Dedifferentiated amniotic fluid mesenchymal stem cell (primary cell): ENCODE measurements at regions not wholly inside any gene's neighbourhood (a gene's known extent, or its start where the extent isn't known, plus 50 kb on each side); places are given as distances from the start of the nearest gene placed in this dataset.
"Not testable (repeated sequence)": the region's sequence is repeated elsewhere in the genome, so short reads cannot be mapped to it uniquely, and the experiment has no call there.

Experiments
- DNase-seq: peaks from one replicate; pipeline ENCODE4 v3.0.0-alpha.2; 2016; ENCODE audit errors: extremely low spot score

DNA sequence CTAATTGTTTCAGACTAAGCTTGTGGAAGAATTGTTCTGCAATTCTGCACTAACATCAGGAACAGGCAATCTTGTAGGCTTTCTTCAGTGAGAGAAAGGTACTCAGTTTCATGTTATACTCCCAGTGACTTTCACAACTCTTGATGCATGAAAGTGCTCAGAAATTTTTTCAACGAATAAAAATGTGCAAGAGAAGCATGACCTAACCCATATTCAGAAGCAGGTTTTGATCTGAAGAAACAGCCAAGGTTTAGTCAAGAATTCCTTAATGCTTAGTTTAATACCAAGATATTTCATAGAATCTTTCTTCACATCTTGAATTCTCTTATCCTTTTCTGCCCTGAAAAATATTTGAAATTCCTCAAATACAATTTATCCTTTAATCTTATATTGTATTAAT, 197.2 kb upstream of the CSNK1A1L start:
- no peak for DNase-seq

DNA sequence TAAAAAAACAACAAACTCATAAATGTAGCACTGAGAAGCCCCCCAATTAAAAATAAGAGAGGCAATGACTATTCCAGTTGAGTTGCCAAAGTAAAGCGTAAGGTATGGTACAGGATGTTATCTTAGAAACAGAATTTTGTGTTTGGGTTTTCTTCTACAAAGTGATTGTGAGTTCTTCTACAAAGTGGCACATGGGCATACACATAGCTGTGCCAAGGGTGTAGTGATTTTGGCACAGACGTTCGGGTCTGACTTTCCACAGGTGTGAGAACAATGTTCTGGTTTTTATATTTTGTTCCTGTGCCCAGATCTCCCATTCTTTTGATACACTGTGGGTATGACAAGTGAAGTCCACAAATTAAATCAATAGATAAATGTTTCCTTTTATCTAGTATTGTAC, 190.1 kb upstream of the CSNK1A1L start:
- DNase-seq = no peak

DNA sequence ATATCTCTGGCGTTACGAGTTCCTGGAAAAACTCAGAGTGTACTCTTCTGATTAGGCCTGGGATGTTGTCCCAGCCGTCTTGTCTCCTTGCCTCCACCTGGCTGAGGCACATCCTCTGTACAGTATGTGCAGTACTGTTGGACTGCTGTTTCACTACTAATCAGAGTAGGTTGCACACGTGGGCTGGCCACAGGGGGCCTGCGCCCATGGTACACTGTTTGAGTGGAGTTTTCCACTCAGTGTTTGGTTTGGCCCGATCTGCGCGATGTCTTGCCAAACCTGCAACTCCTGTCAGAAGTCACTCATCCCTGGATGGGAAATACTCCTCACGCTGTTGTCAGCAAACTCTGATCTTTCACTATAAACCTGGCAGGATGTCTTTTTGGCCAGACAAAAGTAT, 189.6 kb upstream of the CSNK1A1L start:
- DNase-seq = no peak

DNA sequence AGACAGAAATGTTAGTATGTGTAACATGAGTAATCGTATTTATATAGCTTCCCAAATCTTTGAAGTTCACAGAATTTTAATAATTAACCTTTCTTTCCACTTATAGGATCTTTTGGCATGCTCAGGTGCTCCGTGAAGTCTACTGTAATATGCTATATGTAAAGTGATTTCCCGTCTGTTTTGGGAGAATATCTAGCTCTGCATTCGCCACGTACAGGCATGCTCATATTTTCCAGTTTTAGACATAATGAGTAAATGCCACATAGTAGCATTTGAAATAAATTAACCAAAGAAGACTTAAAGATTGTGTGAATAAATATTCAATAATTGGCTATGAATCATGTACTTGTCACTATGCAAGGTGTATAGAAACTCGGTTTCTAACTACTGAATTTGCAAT, 189.0 kb upstream of the CSNK1A1L start:
- no peak for DNase-seq

DNA sequence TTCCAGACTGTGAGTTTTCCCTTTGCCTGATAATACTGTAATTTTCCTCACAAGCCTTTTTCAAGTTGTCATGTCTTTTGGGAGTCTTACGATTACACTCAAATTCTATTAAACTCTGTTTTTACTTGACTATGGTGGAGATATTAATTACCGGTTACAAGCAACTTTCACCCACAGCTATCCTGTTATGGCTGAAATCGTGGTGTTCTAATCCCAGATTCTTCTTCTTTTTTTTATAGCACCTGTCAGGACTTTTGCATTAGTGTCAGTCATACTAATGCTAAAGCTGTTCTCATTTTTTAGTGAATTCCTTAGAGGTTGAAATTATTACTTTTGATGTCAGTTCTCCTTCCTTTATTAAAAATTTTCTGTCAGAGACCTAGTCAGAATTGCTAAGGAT, 187.8 kb upstream of the CSNK1A1L start:
- no peak for DNase-seq

DNA sequence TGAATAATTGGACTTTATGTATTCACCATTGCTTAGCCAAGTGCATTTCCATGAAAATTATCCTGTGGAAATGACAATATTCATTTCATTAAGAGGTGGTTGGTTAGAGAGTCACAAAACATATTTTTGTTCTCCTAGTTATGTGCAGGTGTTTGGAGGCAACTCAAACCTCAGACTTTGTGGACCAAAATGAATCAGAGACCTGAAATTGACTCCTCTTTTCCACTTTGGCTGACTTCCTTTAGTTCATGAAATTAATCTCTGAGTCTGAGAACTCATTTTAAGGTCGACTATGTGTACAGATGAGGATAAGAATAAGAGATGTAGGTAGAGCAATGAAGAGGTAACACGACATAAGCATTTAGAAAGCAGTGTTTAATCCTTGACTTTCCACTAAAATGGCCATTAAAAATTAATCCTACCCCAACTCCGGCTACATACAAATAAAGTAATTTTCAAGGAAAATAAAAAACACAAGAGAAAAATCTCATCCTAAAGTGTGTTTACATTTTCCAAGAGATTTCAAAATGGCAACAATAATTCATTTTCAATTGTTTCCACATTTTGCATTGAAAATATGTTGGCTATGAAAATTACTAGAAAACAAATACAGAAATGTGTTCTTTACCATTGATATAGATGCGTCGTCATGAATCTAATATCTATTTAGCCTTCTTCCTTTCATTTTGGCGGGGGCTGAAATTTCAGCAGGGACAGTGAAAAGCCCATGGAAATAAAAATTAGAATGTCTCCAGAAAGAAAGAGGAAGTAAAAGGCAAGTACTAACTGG, 185.4 kb upstream of the CSNK1A1L start:
- no peak for DNase-seq

DNA sequence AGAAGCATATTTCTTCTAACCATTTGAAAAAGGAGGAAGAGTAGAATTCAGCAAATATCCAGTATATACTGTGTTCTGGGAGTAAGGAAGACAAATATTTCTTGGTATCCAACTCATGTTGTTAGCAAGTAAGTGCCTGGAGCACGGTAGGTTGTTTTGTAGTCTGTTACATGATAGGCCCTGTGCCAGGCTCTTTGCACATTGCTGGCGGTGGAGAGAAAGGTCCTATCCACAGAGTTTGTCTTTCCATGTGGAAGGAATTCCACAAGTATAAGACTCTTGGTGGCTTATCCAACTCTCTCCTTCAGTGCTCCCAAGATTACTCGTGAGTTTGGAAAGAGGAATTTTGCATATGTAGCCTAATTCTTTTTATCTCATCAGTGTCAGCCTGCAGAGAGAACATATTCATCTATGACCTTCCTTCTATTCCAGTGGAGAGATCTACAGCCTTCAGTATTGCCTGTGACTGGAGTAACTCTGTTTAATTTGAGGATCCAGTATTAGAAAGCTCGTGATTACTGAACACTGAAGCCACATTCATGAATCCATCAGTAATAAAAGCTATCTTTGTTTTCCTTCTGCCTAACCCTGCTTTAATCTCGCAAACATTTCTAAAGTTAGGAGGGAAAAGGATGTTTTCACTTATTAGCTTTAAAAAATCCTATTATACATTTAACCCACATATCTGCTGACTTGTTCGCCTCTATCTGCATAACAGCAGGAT, 183.9 kb upstream of the CSNK1A1L start:
- no peak for DNase-seq

DNA sequence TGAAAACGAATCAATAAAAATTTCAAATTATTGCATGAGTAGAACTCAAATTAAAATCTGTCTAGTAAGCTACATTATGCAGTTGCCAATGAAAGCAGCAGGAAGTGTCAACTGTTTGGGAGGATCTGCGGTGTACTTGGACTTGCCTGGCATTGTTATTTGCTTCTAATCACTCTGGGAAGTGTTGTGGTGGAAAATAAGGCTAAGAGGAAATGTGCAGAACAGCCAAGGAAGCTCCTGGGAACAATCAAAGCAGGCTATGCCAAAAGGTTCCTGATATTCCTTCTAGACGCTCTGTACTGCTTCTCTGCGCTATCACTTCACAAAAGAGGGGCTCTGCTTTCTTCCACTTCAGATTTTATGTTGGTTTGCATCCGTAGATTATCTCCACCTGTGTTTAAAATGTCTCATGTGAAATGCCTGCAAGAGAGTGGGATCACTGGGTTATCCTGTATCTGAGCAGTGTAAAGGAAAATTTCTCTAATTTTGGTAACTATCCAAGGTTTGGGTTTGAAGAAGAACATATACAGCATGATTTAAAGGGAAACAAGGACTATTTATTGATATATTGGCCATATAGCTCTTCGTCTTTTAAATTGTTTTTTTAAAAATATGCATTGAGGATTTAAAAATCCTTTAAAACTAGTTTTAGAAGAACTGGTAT, 182.7 kb upstream of the CSNK1A1L start:
- no peak for DNase-seq

DNA sequence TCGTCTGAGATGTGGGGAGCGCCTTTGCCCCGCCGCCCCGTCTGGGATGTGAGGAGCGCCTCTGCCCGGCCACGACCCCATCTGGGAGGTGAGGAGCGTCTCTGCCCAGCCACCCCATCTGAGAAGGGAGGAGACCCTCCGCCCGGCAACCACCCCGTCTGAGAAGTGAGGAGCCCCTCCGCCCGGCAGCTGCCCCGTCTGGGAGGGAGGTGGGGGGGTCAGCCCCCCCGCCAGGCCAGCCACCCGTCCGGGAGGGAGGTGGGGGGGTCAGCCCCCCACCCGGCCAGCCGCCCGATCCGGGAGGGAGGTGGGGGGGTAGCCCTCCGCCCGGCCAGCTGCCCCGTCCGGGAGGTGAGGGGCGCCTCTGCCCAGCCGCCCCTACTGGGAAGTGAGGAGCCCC, 174.8 kb upstream of the CSNK1A1L start:
- not testable (repeated sequence) for DNase-seq

DNA sequence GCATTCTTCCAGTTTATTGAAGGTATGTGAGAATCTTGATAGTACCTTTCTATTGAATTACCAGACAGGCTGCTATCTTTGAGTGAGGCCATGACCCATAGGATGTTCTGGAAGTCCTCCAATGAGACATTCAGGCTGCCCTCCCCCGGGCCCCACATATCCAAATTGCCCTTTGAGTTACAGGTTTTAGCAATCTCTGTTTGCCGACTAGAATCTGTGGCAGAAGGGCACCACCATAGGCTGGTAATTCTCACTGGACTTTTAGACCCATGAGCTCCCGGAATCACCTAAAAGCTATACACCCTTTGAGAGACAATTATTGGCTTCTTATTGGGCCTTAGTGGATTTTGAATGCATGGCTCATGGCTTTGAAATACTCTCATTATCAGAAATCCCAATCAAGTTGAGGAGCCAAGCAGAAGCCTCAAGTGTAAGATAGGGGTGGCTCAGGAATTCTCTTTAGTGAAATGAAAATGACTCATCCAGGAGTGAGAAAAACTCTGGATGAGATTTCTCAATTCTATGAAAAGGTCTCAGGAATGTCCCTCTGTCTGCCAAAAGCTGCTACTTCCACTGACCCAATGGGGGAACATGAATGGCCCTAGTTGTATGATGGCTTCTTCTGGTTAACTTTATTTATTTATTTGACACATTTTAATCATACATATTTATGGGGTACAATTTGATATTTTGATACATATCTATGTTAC, 172.1 kb upstream of the CSNK1A1L start:
- DNase-seq = no peak

DNA sequence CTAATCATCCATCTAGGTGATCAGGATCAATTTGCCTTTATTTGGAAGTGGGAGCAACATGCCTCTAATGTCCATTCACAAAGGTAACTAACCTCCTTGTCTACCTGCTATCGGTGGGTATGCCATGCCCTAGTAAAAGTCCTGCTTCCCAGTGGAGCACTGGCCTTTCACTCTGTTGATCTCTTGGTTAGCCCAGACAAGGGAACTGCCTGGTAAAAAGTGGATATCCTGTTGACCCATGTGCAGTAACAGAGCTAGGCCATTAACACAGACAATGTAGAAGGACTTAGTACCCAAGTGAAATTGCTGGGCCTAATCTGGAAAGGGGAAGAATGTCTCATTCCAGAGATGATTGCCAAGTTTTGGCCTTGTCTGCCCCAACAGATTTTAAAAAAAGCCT, 171.5 kb upstream of the CSNK1A1L start:
- DNase-seq = no peak

DNA sequence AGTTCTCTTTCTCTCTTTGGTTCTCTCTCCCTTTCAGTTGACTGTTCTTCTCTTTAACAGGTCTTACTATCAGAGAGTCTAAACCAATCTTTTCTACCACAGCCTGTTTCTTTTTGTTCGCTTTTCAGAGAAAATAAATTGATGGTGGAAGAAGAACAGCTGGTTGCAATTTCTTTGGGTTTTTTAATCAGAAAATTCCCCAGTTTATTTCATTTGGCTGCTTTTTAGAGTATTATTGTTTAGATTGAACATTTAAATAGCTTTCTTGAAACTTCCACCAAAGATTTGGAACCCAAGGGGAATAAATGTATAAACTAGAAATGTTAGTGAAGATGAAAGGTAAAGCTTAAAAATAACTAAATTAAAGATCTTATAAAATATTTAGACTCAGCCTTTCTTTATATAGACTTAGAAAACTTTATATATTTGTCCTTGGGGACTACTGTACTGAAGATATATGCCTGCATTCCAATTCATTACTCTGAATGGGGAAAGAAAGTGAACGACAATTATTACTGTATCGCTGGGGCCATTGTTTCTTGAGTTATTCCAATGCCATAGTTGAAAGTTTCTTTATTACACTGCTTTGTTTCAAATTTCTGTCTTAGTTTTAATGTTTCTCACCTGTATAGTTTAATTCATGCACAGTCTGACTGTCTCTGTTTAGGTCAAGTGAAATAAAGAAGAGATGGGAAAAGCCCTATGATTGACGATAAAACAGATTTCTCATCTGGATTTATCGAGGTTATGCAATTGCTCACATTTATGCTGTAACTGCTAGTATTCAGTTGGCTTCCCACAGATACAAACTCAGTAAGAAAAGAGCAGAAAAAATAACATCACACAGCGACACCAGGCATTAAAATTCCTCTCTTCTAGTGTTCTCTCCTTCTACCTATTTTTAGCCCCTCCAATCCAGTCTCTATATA, 169.4 kb upstream of the CSNK1A1L start:
- DNase-seq = no peak

DNA sequence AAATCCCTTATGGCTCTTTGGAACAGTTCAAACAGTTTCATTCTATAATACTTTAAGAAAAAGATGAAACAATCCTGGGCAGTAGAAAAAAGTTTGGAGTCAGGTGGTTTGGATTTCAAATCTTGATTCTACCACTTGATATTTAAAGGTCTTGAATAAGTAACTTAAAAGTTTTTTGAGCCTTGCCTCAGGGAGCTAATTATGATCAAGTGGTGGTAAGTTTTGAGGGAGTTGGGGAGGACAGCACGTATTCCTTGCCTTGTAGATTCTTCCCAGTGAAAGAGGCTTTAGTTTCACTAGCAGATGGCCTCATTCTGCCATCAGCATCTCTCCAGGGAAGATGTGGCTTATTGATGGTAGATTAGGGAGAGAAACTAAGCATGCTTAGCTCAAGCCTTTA, 168.4 kb upstream of the CSNK1A1L start:
- no peak for DNase-seq

DNA sequence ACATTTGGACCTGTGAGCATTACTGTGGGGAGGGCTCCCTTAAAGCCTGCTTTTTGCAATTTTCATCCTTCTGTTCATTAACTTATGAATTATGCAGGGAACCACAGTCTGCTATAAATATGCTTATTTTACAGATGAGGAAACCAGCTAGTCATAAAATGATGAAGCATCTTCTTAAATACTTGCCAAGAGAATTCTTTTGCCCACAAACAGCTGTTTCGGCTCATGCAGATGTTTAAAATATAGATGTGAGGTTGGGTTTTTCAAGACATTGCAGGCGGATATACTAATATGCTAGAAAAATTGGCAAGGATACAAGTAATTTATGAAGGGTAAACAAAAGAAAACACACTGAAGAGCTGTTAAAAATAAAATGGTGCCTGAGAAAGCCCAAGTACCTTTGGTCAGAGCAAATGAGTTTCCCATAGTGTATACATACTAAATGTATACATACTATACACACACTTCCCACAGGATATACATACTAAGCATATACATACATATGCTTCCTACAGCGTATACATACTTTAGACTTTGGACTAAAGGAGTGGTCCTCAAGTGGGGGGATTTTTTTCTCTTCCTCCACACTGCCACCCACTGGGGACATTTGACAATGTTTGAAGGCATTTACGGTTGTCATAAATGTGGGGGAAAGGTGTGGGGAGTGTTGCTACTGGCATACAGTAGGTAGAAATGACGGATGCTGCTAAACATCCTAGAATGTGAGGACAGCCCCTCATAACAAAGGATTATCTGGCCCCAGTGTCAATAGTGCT, 164.9 kb upstream of the CSNK1A1L start:
- no peak for DNase-seq

DNA sequence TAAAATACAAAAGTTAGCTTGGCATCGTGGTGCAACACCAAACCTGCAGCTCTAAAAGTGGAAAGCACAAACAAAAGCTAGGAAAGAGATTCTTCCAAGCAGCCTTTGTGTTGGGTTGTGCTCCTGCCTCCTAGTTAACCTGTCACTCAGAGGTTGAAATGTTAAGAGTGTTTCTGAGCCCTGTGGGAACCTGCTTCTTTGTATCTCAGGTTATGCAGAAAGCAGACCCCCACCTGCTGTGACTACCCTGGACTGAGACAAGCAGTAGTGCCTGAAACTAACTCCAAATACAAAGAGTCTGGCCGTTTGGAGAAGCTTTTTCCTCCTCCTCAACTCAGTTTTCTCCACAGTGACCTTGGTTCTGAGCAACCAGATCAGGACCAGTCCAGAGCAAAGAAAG, 158.4 kb upstream of the CSNK1A1L start:
- DNase-seq = no peak

DNA sequence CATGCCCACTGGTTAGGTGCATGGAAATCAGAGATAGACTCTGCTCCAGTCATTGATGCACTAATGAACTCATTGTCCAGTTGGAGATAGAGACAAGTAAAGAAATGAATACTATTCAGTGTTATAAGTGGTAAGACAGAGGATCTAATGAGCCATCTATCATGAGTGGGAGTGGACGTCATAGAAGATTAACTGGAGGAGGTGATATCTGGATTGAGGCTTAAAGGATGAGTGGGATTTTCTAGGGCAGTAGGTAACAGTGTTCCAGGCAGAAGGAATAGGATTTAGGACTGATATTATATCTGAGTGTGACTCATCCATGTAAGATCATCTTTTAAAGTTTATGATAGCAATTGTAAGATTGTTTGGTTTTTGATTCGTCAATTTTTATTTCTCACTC, 152.2 kb upstream of the CSNK1A1L start:
- DNase-seq = no peak

DNA sequence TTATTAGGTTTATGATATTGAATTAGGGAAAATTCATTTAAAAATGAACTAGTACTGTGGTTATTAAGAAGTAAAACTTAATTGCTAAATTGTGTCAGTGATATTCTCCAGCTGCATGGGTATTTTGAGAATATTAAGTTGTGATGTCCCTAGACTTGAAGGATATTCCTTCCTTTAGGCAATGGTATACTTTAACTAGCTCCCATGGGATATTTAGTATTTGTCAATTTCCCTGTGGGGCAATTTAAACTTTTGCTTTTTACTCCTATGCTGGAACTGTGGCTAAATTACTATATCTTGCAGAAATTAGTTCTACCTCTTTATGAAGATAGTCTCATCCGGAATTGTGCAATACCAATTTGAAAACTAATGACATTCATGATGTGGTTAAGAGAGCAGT, 151.6 kb upstream of the CSNK1A1L start:
- no peak for DNase-seq

DNA sequence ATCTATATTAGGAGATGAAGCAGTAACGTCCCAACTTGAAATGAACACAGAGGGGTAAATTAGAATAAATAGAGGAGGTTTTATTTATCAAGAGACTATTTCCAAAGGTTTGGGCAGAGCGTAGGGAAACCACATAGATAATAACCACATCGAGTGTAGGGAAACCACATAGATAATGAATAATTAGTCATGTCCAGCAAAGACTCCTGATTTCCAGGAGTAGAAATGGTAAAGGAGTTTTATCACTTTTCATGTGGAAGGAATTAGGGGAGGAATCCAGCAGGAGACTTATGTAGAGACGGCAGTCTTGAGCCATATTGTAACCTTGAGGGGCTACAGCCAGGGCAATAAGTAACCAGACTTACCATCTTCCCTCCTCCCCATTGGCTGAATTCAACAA, 136.3 kb upstream of the CSNK1A1L start:
- no peak for DNase-seq

DNA sequence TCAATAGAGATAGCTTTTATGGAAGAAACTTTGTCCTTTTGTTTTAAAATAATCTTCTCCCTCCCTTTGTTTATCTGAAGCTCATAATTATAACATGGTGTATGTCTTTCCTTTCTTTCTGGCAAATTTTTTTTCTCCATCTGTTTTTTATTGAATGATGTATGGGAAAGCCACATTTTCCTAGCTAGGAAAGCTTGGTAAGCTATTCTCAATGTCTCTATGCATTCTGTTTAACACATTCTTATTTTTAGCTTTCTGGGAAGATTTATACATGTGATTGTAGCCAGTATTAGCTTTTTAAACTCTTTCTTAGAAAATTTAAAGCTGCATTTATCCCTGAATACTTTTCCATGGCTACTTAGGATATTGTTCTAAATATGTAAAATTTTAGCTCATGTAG, 124.9 kb upstream of the CSNK1A1L start:
- DNase-seq = no peak

DNA sequence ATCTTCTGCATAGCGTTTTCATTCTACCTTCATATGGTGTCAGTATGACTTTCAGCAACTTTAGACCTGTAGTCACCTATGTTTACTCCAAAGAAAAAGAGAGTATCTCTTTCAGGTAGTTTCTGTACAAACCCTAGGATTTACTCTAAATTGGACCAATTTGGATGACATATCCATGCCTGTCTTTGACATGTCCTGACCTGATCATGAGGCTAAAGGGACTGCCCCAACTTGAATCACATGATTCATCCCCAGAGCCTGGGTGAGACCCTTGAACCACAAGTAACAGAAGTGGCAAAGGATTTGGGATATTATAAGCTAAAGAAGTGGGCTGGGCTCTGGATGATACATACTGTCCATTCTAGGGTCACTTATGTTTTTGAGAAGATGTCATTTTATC, 124.5 kb upstream of the CSNK1A1L start:
- DNase-seq = no peak
